Neural progenitor cell (in vitro differentiated cells): ENCODE measurements at regions not wholly inside any gene's neighbourhood (a gene's known extent, or its start where the extent isn't known, plus 50 kb on each side); places are given as distances from the start of the nearest gene placed in this dataset.

Experiments
- DNase-seq: peaks from one replicate; pipeline ENCODE4 v3.0.0-alpha.2; 2016; ENCODE audit warnings: low spot score
- H2AFZ ChIP-seq: fragments of 200-600 bp; sonication (generic); replicated peaks from 2 replicates; pipeline ENCODE4 v1.6.1; 2016; ENCODE audit warnings: antibody characterized with exemption
- H3F3A ChIP-seq: fragments of 200-600 bp; sonication (generic); 2 replicates; pipeline ENCODE4 v1.6.1; 2016; ENCODE audit warnings: antibody characterized with exemption, low read depth
- H3K27ac ChIP-seq: fragments of 200-600 bp; sonication (generic); 2 replicates; pipeline ENCODE4 v1.5.1; 2016; ENCODE audit warnings: mild to moderate bottlenecking
- H3K27me3 ChIP-seq: fragments of 200-600 bp; sonication (generic); 2 replicates; pipeline ENCODE4 v1.6.1; 2016; ENCODE audit warnings: mild to moderate bottlenecking, moderate library complexity
- H3K36me3 ChIP-seq: fragments of 200-600 bp; sonication (generic); 2 replicates; pipeline ENCODE4 v1.5.1; 2016
- H3K4me1 ChIP-seq: fragments of 200-600 bp; sonication (generic); 2 replicates; pipeline ENCODE4 v1.6.1; 2016; ENCODE audit warnings: mixed run types
- H3K4me2 ChIP-seq: fragments of 200-600 bp; sonication (generic); 2 replicates; pipeline ENCODE4 v1.6.1; 2016
- H3K4me3 ChIP-seq: fragments of 200-600 bp; sonication (generic); 2 replicates; pipeline ENCODE4 v1.5.1; 2016
- H3K79me2 ChIP-seq: fragments of 200-600 bp; sonication (generic); 2 replicates; pipeline ENCODE4 v1.6.1; 2016; ENCODE audit warnings: low read depth
- H3K9ac ChIP-seq: fragments of 200-600 bp; sonication (generic); 2 replicates; pipeline ENCODE4 v1.6.1; 2016
- H3K9me3 ChIP-seq: fragments of 200-600 bp; sonication (generic); 2 replicates; pipeline ENCODE4 v1.5.1; 2016; ENCODE audit warnings: low read depth
- H4K20me1 ChIP-seq: fragments of 200-600 bp; sonication (generic); 2 replicates; pipeline ENCODE4 v1.6.1; 2016; ENCODE audit warnings: low read depth
- H3K27ac Mint-ChIP-seq: 3 replicates; pipeline ENCODE4 v1.8.0; 2021; ENCODE audit warnings: mixed read lengths
- H3K27me3 Mint-ChIP-seq: 2 replicates; pipeline ENCODE4 v1.8.0; 2022; ENCODE audit warnings: low read depth, mild to moderate bottlenecking, inconsistent platforms, moderate library complexity, mixed read lengths; ENCODE audit not compliant: insufficient read depth
- H3K36me3 Mint-ChIP-seq: 3 replicates; pipeline ENCODE4 v1.8.0; 2021; ENCODE audit warnings: mixed read lengths
- H3K4me1 Mint-ChIP-seq: 3 replicates; pipeline ENCODE4 v1.8.0; 2021; ENCODE audit warnings: mixed read lengths
- H3K4me3 Mint-ChIP-seq: 3 replicates; pipeline ENCODE4 v1.8.0; 2021; ENCODE audit warnings: mild to moderate bottlenecking, moderate library complexity, mixed read lengths
- H3K9me3 Mint-ChIP-seq: 3 replicates; pipeline ENCODE4 v1.8.0; 2020; ENCODE audit warnings: mixed read lengths
- CTCF ChIP-seq: fragments of 200-600 bp; sonication (generic); IDR thresholded peaks from 2 replicates; pipeline ENCODE4 v1.5.1; 2017; ENCODE audit warnings: antibody characterized with exemption, mild to moderate bottlenecking
- EZH2 ChIP-seq: fragments of 200-600 bp; sonication (generic); IDR thresholded peaks from 2 replicates; pipeline ENCODE4 v1.6.1; 2017; ENCODE audit warnings: antibody characterized with exemption, mild to moderate bottlenecking, moderate library complexity
- EZH2phosphoT487 ChIP-seq: fragments of 200-600 bp; sonication (generic); IDR thresholded peaks from 2 replicates; pipeline ENCODE4 v1.6.1; 2017; ENCODE audit warnings: antibody characterized with exemption

GRCh38 chr15:39513936-39514335 is 66.9 kb upstream of the THBS1 start:
- Histone ChIP-seq H3K9me3 (no peaks in the 10 kb centered on the region), H3K27me3 (no peaks in the 10 kb centered on the region), H4K20me1 (no peaks in the 10 kb centered on the region), H2AFZ (no peak overlapping the region), H3K4me2 (no peak overlapping the region), H3K4me3 (no peak overlapping the region), H3K9ac (no peak overlapping the region), H3K79me2 (no peaks in the 10 kb centered on the region), H3K27ac (no peak overlapping the region), H3K36me3 (no peaks in the 10 kb centered on the region), H3F3A (no peaks in the 10 kb centered on the region), H3K4me1 (no peaks in the 10 kb centered on the region)
- H3K4me3 Mint-ChIP-seq: no peak overlapping the region
- DNase-seq: no peak
- TF ChIP-seq EZH2phosphoT487: no peak
- TF ChIP-seq CTCF: no peak
- TF ChIP-seq EZH2: no peak
- no peaks in the 10 kb centered on the region for H3K27me3 Mint-ChIP-seq
- no peak overlapping the region for H3K27ac Mint-ChIP-seq
- H3K4me1 Mint-ChIP-seq: no peaks in the 10 kb centered on the region
- H3K9me3 Mint-ChIP-seq: peaks cover 9% of the 10 kb centered on the region
- no peaks in the 10 kb centered on the region for H3K36me3 Mint-ChIP-seq

- Histone ChIP-seq H3K9me3 (no peaks in the 10 kb centered on the region), H3K36me3 (no peaks in the 10 kb centered on the region), H3K27ac (no peak overlapping the region), H3K27me3 (no peaks in the 10 kb centered on the region), H3K4me2 (no peak overlapping the region), H4K20me1 (no peaks in the 10 kb centered on the region), H2AFZ (no peak overlapping the region), H3K79me2 (no peaks in the 10 kb centered on the region), H3K4me1 (no peaks in the 10 kb centered on the region), H3K4me3 (no peak overlapping the region), H3K9ac (no peak overlapping the region), H3F3A (no peaks in the 10 kb centered on the region)
- Mint-ChIP-seq H3K27me3 (no peaks in the 10 kb centered on the region), H3K4me1 (no peaks in the 10 kb centered on the region), H3K27ac (no peak overlapping the region), H3K9me3 (peaks cover 9% of the 10 kb centered on the region), H3K4me3 (no peak overlapping the region), H3K36me3 (no peaks in the 10 kb centered on the region)
- no peak for DNase-seq
- TF ChIP-seq EZH2phosphoT487: no peak
- TF ChIP-seq EZH2: no peak
- no peak for TF ChIP-seq CTCF
These were observed 65.9 kb upstream of the THBS1 start for GRCh38 chr15:39514933-39515332.

- TF ChIP-seq CTCF (no peak), EZH2 (no peak), EZH2phosphoT487 (no peak)
- H3K4me1 ChIP-seq: no peaks in the 10 kb centered on the region
- H3F3A ChIP-seq: no peaks in the 10 kb centered on the region
These were observed 65.1 kb upstream of the THBS1 start for GRCh38 chr15:39515765-39516164.

More at GRCh38 chr15:39515765-39516164, 65.1 kb upstream of the THBS1 start:
- no peak overlapping the region for H3K4me3 ChIP-seq
- H2AFZ ChIP-seq: no peak overlapping the region
- peaks cover 9% of the 10 kb centered on the region for H3K9me3 Mint-ChIP-seq
- no peak for DNase-seq
- H3K36me3 ChIP-seq: no peaks in the 10 kb centered on the region
- no peaks in the 10 kb centered on the region for H3K27me3 ChIP-seq
- H3K9ac ChIP-seq: no peak overlapping the region
- H3K4me2 ChIP-seq: no peak overlapping the region
- no peaks in the 10 kb centered on the region for H3K79me2 ChIP-seq
- no peaks in the 10 kb centered on the region for H3K4me1 Mint-ChIP-seq
- no peaks in the 10 kb centered on the region for H3K27me3 Mint-ChIP-seq
- H3K27ac ChIP-seq: no peak overlapping the region
- no peaks in the 10 kb centered on the region for H4K20me1 ChIP-seq
- no peaks in the 10 kb centered on the region for H3K9me3 ChIP-seq
- H3K27ac Mint-ChIP-seq: no peak overlapping the region
- no peaks in the 10 kb centered on the region for H3K36me3 Mint-ChIP-seq
- H3K4me3 Mint-ChIP-seq: no peak overlapping the region
